H9 (cell line): ENCODE measurements at regions not wholly inside any gene's neighbourhood (a gene's known extent, or its start where the extent isn't known, plus 50 kb on each side); places are given as distances from the start of the nearest gene placed in this dataset.

ENCODE experiments used
- DNase-seq: peaks from one replicate; pipeline ENCODE4 v3.0.0-alpha.2; 2017
- H2AFZ ChIP-seq: one replicate; pipeline ENCODE4 v1.6.1; 2013; ENCODE audit warnings: mild to moderate bottlenecking, low read length, control low read depth, moderate library complexity
- H2AK5ac ChIP-seq: 2 replicates; pipeline ENCODE4 v1.6.1; 2013; ENCODE audit warnings: low read length, control low read depth, mixed read lengths; ENCODE audit not compliant: insufficient read length
- H2BK120ac ChIP-seq: one replicate; pipeline ENCODE4 v1.6.1; 2013; ENCODE audit warnings: low read depth, mild to moderate bottlenecking, low read length, control low read depth, inconsistent platforms; ENCODE audit not compliant: poor library complexity, severe bottlenecking
- H2BK12ac ChIP-seq: 2 replicates; pipeline ENCODE4 v1.6.1; 2013; ENCODE audit warnings: low read length, control low read depth, mixed read lengths, low read depth; ENCODE audit not compliant: insufficient read length
- H2BK15ac ChIP-seq: 2 replicates; pipeline ENCODE4 v1.6.1; 2013; ENCODE audit warnings: low read depth, low read length, control low read depth
- H2BK20ac ChIP-seq: one replicate; pipeline ENCODE4 v1.6.1; 2013; ENCODE audit warnings: low read depth, mild to moderate bottlenecking, low read length, control low read depth, inconsistent platforms; ENCODE audit not compliant: poor library complexity, severe bottlenecking
- H2BK5ac ChIP-seq: 2 replicates; pipeline ENCODE4 v1.6.1; 2013; ENCODE audit warnings: low read length, control low read depth, mixed read lengths; ENCODE audit not compliant: insufficient read length
- H3K14ac ChIP-seq: 2 replicates; pipeline ENCODE4 v1.6.1; 2013; ENCODE audit warnings: low read length, control low read depth; ENCODE audit not compliant: insufficient read depth
- H3K18ac ChIP-seq: 2 replicates; pipeline ENCODE4 v1.6.1; 2013; ENCODE audit warnings: low read depth, mild to moderate bottlenecking, mixed read lengths, low read length, control low read depth; ENCODE audit not compliant: insufficient read length
- H3K23ac ChIP-seq: 2 replicates; pipeline ENCODE4 v1.6.1; 2013; ENCODE audit warnings: low read length, control low read depth, mixed read lengths, low read depth; ENCODE audit not compliant: insufficient read length
- H3K23me2 ChIP-seq: 2 replicates; pipeline ENCODE4 v1.6.1; 2013; ENCODE audit warnings: low read depth, mild to moderate bottlenecking, mixed read lengths, low read length, control low read depth; ENCODE audit not compliant: insufficient read length, poor library complexity, severe bottlenecking
- H3K27ac ChIP-seq: 2 replicates; pipeline ENCODE4 v1.5.1; 2013; ENCODE audit warnings: low read length, control low read depth, mixed read lengths, low read depth; ENCODE audit not compliant: insufficient read length
- H3K27me3 ChIP-seq: 2 replicates; pipeline ENCODE4 v1.6.1; 2013; ENCODE audit warnings: low read length, control low read depth, inconsistent platforms; ENCODE audit not compliant: insufficient read depth
- H3K4ac ChIP-seq: 2 replicates; pipeline ENCODE4 v1.6.1; 2013; ENCODE audit warnings: low read depth, mild to moderate bottlenecking, control low read depth, inconsistent platforms, low read length, moderate library complexity
- H3K4me1 ChIP-seq: 2 replicates; pipeline ENCODE4 v1.6.1; 2013; ENCODE audit warnings: low read length, control low read depth, inconsistent platforms; ENCODE audit not compliant: insufficient read depth
- H3K4me2 ChIP-seq: 2 replicates; pipeline ENCODE4 v1.6.1; 2013; ENCODE audit warnings: low read length, control low read depth, mixed read lengths; ENCODE audit not compliant: insufficient read length, insufficient read depth
- H3K56ac ChIP-seq: 2 replicates; pipeline ENCODE4 v1.6.1; 2013; ENCODE audit warnings: low read depth, mild to moderate bottlenecking, mixed read lengths, low read length, control low read depth; ENCODE audit not compliant: insufficient read length
- H3K79me1 ChIP-seq: 2 replicates; pipeline ENCODE4 v1.6.1; 2013; ENCODE audit warnings: low read depth, mild to moderate bottlenecking, moderate library complexity, low read length, control low read depth, inconsistent platforms; ENCODE audit not compliant: insufficient read depth, poor library complexity, severe bottlenecking
- H3K79me2 ChIP-seq: 2 replicates; pipeline ENCODE4 v1.6.1; 2013; ENCODE audit warnings: low read length, control low read depth, inconsistent platforms; ENCODE audit not compliant: insufficient read depth
- H3K9ac ChIP-seq: 2 replicates; pipeline ENCODE4 v1.6.1; 2013; ENCODE audit warnings: low read length, control low read depth, mixed read lengths; ENCODE audit not compliant: insufficient read length; ENCODE audit errors: extremely low read depth
- H3K9me3 ChIP-seq: one replicate; pipeline ENCODE4 v1.6.1; 2013; ENCODE audit warnings: low read depth, low read length, inconsistent platforms; ENCODE audit not compliant: control insufficient read depth
- H3T11ph ChIP-seq: one replicate; pipeline ENCODE4 v1.6.1; 2013; ENCODE audit warnings: mild to moderate bottlenecking, low read length, control low read depth, inconsistent platforms
- H4K20me1 ChIP-seq: one replicate; pipeline ENCODE4 v1.6.1; 2013; ENCODE audit not compliant: control insufficient read depth, insufficient read length, insufficient read depth
- H4K5ac ChIP-seq: 2 replicates; pipeline ENCODE4 v1.6.1; 2013; ENCODE audit warnings: low read depth, mild to moderate bottlenecking, mixed read lengths, low read length, control low read depth; ENCODE audit not compliant: insufficient read length
- H4K8ac ChIP-seq: replicated peaks from 2 replicates; pipeline ENCODE4 v1.6.1; 2013; ENCODE audit warnings: low read length, control low read depth, mixed read lengths, low read depth; ENCODE audit not compliant: insufficient read length
- H4K91ac ChIP-seq: 2 replicates; pipeline ENCODE4 v1.6.1; 2013; ENCODE audit warnings: low read depth, mild to moderate bottlenecking, moderate library complexity, mixed read lengths, low read length, control low read depth; ENCODE audit not compliant: insufficient read length
- H3K27ac Mint-ChIP-seq, 3 experiments: 2 replicates in 2 of 3; 3 replicates in 1 of 3; pipeline ENCODE4 v1.8.0; 2020 to 2021; ENCODE audit warnings: mixed read lengths in 3 of 3, mild to moderate bottlenecking in 1 of 3, moderate library complexity in 1 of 3
- H3K27me3 Mint-ChIP-seq: 2 replicates; pipeline ENCODE4 v1.8.0; 2021; ENCODE audit warnings: low read depth, mild to moderate bottlenecking, moderate library complexity, mixed read lengths
- H3K36me3 Mint-ChIP-seq, 3 experiments: 2 replicates in 2 of 3; 3 replicates in 1 of 3; pipeline ENCODE4 v1.8.0; 2020 to 2021; ENCODE audit warnings: low read depth in 3 of 3, mixed read lengths in 3 of 3; ENCODE audit not compliant: insufficient read depth in 1 of 3
- H3K4me1 Mint-ChIP-seq, 2 experiments: 2 replicates each; pipeline ENCODE4 v1.8.0; 2020; ENCODE audit warnings: mixed read lengths in 2 of 2
- H3K4me3 Mint-ChIP-seq, 2 experiments: 2 replicates in 1 of 2; 3 replicates in 1 of 2; pipeline ENCODE4 v1.8.0; 2020 to 2021; ENCODE audit warnings: mild to moderate bottlenecking in 2 of 2, mixed read lengths in 2 of 2, moderate library complexity in 1 of 2
- H3K9me3 Mint-ChIP-seq, 2 experiments: 2 replicates in 1 of 2; 3 replicates in 1 of 2; pipeline ENCODE4 v1.8.0; 2020; ENCODE audit warnings: mild to moderate bottlenecking in 2 of 2, mixed read lengths in 2 of 2, moderate library complexity in 1 of 2
- WGBS: extraction: QIAGEN DNeasy Blood & Tissue Kit; methylation state at CpG from one replicate; pipeline ENCODE4 v1.1.7; 2013; ENCODE audit warnings: missing lambda C conversion rate, low lambda C conversion rate, mixed read lengths; ENCODE audit not compliant: insufficient read length; ENCODE audit errors: extremely low coverage; 5-methylcytosine and 5-hydroxymethylcytosine counted together
- TF ChIP-seq, protein P1 (sequence below): fragments of 200-600 bp; sonication (generic); conservative IDR thresholded peaks from 3 replicates; pipeline ENCODE4 v1.8.0; 2021; ENCODE audit warnings: antibody characterized with exemption, mild to moderate bottlenecking

DNA sequence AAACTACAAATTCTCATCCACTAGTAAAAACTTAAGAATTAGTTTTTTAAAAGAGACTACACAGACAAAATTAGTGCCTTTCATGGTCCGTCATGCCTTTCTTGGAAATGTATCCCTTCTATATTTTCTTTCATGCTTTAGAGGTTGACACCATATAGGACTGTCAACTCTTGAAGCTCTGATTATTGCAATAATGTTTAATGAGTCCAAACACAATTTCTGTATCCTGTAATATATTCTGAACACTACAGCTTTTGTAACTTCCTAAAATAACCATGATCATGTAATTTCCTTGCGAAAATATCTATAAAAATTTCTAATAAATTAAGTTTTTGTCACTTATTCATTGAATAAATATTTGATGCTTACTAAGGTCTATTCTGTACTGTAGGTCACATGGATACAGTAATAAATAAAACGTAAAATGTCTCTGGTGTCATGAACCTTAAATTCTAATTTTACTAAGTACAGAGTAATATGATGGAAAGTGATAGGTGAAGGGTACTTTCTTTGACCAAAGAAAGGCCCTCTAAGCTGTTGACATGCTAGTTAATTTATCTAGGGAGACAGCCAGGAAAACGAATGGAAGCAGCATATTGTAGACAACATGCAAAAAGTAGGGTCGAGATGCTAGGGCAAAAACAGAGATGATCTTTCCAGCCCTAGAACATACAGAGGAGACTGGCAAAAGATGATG is 687.3 kb upstream of the PCDH9 start:
- no peak overlapping the region for H3K27ac Mint-ChIP-seq
- Histone ChIP-seq H3K27me3 (no peaks in the 10 kb centered on the region), H4K5ac (no peak overlapping the region), H3K79me2 (no peaks in the 10 kb centered on the region), H4K20me1 (no peaks in the 10 kb centered on the region), H3K23me2 (no peaks in the 10 kb centered on the region), H2AFZ (no peak overlapping the region), H3K79me1 (no peaks in the 10 kb centered on the region), H3K56ac (no peak overlapping the region), H2BK5ac (no peak overlapping the region), H4K8ac (no peak overlapping the region), H3K9ac (no peak overlapping the region), H2BK20ac (no peak overlapping the region), H3K4me1 (no peaks in the 10 kb centered on the region), H3K9me3 (no peaks in the 10 kb centered on the region), H3T11ph (no peak overlapping the region), H3K23ac (no peak overlapping the region), H3K18ac (no peak overlapping the region), H2BK12ac (no peak overlapping the region), H2AK5ac (no peak overlapping the region), H4K91ac (no peak overlapping the region), H2BK15ac (no peak overlapping the region), H2BK120ac (no peak overlapping the region), H3K4ac (no peak overlapping the region), H3K4me2 (no peak overlapping the region), H3K14ac (no peak overlapping the region), H3K27ac (no peak overlapping the region)
- WGBS: no CpG with 5 or more reads among the region's 5 CpGs
- no peak for DNase-seq
- peaks cover 4 to 8% of the 10 kb centered on the region in 2 experiments; a peak in 4 of 5 replicates for H3K9me3 Mint-ChIP-seq
- H3K4me3 Mint-ChIP-seq: no peak overlapping the region
- H3K4me1 Mint-ChIP-seq: no peaks in the 10 kb centered on the region
- peaks cover 0 to 4% (median 0%) of the 10 kb centered on the region in 3 experiments; a peak in 2 of 7 replicates for H3K36me3 Mint-ChIP-seq
- no peaks in the 10 kb centered on the region for H3K27me3 Mint-ChIP-seq
- TF ChIP-seq, protein P1, sequence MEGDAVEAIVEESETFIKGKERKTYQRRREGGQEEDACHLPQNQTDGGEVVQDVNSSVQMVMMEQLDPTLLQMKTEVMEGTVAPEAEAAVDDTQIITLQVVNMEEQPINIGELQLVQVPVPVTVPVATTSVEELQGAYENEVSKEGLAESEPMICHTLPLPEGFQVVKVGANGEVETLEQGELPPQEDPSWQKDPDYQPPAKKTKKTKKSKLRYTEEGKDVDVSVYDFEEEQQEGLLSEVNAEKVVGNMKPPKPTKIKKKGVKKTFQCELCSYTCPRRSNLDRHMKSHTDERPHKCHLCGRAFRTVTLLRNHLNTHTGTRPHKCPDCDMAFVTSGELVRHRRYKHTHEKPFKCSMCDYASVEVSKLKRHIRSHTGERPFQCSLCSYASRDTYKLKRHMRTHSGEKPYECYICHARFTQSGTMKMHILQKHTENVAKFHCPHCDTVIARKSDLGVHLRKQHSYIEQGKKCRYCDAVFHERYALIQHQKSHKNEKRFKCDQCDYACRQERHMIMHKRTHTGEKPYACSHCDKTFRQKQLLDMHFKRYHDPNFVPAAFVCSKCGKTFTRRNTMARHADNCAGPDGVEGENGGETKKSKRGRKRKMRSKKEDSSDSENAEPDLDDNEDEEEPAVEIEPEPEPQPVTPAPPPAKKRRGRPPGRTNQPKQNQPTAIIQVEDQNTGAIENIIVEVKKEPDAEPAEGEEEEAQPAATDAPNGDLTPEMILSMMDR: no peak
